AG10803 (cell line): ENCODE measurements at regions not wholly inside any gene's neighbourhood (a gene's known extent, or its start where the extent isn't known, plus 50 kb on each side); places are given as distances from the start of the nearest gene placed in this dataset.

Experiments used
- DNase-seq: peaks from one replicate; pipeline ENCODE4 v3.0.0; 2010; ENCODE audit warnings: low read depth
- H3K4me3 ChIP-seq: 2 replicates; pipeline ENCODE4 v1.5.1; 2011; ENCODE audit warnings: mild to moderate bottlenecking, low read length, control low read depth
- TF ChIP-seq, protein P1 (sequence below): conservative IDR thresholded peaks from 2 replicates; pipeline ENCODE4 v1.5.1; 2011; ENCODE audit warnings: mild to moderate bottlenecking, low read length, control low read depth, inconsistent platforms

DNA sequence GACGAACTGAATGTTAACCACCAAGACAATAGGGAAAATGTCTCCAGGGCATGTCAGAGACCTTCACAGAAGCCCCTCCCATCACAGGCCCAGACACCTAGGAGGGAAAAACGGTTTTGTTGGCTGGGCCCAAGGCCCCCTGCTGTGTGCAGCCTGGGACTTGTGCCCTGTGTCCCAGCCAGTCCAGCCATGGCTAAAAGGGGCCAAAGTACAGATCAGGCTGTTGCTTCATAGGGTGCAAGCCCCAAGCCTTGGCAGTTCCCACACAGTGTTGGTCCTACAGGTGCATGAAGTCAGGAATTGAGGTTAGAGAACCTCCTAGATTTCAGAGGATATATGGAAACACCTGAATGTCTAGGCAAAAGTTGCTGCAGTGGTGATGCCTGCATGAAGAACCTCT lies 428.7 kb downstream of the SUCLA2 start:
- TF ChIP-seq, protein P1, sequence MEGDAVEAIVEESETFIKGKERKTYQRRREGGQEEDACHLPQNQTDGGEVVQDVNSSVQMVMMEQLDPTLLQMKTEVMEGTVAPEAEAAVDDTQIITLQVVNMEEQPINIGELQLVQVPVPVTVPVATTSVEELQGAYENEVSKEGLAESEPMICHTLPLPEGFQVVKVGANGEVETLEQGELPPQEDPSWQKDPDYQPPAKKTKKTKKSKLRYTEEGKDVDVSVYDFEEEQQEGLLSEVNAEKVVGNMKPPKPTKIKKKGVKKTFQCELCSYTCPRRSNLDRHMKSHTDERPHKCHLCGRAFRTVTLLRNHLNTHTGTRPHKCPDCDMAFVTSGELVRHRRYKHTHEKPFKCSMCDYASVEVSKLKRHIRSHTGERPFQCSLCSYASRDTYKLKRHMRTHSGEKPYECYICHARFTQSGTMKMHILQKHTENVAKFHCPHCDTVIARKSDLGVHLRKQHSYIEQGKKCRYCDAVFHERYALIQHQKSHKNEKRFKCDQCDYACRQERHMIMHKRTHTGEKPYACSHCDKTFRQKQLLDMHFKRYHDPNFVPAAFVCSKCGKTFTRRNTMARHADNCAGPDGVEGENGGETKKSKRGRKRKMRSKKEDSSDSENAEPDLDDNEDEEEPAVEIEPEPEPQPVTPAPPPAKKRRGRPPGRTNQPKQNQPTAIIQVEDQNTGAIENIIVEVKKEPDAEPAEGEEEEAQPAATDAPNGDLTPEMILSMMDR: no peak
- no peak overlapping the region for H3K4me3 ChIP-seq
- DNase-seq: no peak

DNA sequence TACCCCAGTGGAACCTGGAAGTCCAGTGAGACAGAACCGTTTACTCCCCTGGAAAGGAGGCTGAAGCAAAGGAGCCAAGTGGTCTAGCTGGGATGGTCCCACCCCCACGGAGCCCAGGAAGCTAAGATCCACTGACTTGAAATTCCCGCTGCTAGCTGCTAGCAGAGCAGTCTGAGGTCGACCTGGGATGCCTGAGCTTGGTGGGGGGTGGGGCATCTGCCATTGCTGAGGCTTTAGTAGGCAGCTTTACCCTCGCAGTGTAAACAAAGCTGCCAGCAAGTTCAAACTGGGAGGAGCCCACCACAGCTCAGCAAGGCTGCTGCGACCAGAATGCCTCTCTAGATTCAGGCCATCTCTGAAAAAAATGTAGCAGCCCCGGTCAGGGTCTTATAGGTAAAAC lies 437.0 kb downstream of the SUCLA2 start:
- TF ChIP-seq, protein P1: no peak
- no peak for DNase-seq
- H3K4me3 ChIP-seq: no peak overlapping the region

DNA sequence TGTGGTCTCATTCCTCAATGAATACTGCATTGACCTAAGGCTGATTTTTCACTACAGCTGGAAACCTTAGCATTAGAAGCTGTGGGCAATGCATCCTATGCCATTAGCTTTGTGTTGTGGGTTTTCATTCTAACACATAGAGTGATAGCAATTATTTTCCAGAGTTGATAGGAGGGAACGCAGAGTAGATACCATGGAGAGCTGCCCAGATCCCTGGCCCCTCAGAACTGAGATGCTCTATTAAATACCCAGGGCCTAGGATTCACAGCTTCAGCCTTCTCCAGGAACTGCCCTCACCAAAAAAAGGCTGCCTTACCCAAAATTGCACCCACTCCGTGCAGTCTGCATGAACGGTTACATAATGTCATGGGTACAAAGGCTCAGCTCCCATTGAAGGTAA lies 444.4 kb downstream of the SUCLA2 start:
- TF ChIP-seq, protein P1: no peak
- no peak overlapping the region for H3K4me3 ChIP-seq
- DNase-seq: no peak

DNA sequence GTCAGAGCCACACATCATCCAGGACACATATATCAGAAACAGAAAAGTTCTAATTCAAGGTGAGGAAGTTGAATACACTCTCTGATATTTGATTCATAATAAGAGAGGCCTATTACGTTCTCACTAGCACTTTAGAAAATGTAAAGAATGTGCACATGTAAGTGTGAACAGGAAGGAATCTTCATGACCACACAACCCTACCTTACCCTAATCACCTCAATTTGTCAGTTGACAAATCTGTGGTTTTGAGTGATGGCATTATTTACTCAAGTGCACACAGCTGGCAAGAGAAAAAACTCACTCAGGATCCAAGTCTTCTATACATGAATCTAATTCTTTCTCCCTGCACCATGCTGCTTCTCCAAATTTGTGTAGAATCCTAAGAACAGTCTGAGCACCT lies 445.8 kb downstream of the SUCLA2 start:
- DNase-seq: no peak
- TF ChIP-seq, protein P1: no peak
- H3K4me3 ChIP-seq: no peak overlapping the region

DNA sequence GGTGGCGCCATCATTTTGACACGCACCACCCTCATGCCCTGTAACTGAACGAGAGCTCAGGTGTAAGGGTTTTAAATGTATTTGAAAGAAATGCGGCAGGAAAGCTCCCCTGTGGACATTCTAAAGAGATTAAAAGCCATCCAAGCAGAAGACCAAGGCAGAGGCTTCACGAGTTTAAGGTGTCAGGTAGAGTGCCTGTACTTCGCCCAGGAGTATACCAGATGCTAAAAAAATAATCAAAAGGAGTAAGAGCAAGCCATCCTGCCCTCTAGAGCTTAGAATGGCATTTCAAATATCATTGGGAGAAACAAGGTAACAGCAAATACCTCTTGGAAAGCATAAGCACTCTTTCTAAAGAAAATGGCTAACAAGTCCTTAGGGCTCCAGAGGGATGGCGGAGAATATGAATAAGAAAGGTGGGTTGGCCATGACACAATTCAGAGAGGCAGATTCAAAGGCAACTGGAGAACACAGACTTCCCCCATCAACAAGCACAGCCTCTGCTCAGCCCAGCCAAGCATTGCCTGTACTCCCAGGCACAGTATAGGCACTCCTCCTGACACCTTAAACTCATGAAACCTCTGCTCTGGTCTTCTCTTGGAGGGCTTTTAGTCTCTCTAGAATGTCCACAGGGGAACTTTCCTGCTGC lies 447.6 kb downstream of the SUCLA2 start:
- DNase-seq: no peak
- TF ChIP-seq, protein P1: no peak
- no peak overlapping the region for H3K4me3 ChIP-seq

DNA sequence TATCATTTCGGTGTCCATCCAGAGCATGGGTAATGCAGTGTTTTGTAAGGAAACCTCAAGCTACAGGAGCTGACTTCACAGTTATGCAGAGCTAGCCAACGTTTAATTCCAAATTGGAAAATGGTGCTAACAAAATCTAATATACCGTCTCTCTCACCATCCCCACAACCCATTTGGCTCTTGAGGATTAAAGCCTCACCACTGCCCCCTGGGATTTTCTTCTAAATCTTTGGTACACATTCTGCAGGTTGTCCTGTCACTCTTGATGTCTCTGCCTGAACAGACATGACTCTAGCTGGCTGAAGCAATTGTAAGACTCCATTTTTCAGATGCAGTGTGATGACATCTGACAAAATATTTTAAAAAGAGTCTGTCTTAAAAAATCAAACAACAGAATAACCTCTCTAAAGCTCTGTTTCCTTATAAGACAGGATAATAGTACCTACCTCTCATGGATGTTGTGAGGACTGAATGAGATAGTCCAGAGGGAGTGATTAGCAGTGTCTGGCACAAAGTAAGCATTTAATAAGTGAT lies 451.8 kb downstream of the SUCLA2 start:
- DNase-seq: peak; percentile 18
- H3K4me3 ChIP-seq: no peak overlapping the region
- TF ChIP-seq, protein P1: no peak

DNA sequence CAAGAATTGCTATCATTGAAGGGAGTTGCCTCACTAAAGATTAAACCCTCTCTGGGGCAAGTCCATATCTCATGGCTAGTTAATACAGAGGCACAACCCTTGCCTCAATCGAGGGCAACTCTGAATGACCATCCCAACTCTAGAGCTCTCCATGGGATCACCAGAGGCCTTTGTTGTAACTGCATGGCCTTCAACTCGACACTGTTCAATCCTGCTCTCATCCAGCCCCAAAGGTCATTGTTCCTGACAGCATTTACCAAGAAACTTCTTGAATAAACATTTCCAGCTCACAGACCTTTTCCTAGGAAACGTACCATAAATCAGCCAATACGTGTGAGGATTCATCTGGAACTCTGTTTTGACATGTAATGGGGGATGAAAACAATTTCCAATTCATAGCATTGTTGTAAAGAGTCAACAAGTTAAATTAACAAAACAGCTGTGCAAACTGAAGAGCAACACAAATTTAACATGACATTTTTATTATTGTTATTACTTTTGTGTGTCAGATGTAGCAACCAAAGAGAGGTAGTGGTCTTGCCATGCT lies 452.7 kb downstream of the SUCLA2 start:
- H3K4me3 ChIP-seq: no peak overlapping the region
- DNase-seq: no peak
- TF ChIP-seq, protein P1: no peak
